AG09309 (cell line): ENCODE measurements at regions not wholly inside any gene's neighbourhood (a gene's known extent, or its start where the extent isn't known, plus 50 kb on each side); places are given as distances from the start of the nearest gene placed in this dataset.

Source experiments
- DNase-seq: peaks from one replicate; pipeline ENCODE4 v3.0.0-alpha.2; 2010; ENCODE audit warnings: low read depth
- H3K4me3 ChIP-seq: 2 replicates; pipeline ENCODE4 v1.5.1; 2011; ENCODE audit warnings: mild to moderate bottlenecking, low read depth, low read length, moderate library complexity; ENCODE audit not compliant: control insufficient read depth
- TF ChIP-seq, protein P1 (sequence below): IDR thresholded peaks from 2 replicates; pipeline ENCODE4 v1.5.1; 2011; ENCODE audit warnings: mild to moderate bottlenecking, low read depth, low read length, inconsistent platforms; ENCODE audit not compliant: insufficient read depth, control insufficient read depth; ENCODE audit errors: missing control alignments

DNA sequence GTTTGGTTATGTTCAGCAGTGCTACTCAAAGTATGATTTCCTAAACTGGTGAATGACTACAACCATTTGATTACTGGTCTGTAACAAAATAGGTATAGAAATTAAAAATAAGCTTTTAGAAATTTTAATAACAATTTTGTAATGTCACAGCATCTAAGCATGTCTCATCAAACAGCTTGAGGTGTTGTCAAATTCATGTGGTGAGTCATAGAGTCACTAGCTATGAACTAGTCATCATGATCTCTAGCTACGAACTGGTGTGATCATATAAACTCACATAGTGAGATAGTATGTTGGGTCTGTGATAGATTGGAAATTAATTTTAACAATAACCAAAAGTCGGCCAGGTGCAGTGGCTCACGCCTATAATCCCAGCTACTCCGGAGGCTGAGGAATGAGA, 213.9 kb upstream of the RBMS3 start:
- H3K4me3 ChIP-seq = no peak overlapping the region
- TF ChIP-seq, protein P1, sequence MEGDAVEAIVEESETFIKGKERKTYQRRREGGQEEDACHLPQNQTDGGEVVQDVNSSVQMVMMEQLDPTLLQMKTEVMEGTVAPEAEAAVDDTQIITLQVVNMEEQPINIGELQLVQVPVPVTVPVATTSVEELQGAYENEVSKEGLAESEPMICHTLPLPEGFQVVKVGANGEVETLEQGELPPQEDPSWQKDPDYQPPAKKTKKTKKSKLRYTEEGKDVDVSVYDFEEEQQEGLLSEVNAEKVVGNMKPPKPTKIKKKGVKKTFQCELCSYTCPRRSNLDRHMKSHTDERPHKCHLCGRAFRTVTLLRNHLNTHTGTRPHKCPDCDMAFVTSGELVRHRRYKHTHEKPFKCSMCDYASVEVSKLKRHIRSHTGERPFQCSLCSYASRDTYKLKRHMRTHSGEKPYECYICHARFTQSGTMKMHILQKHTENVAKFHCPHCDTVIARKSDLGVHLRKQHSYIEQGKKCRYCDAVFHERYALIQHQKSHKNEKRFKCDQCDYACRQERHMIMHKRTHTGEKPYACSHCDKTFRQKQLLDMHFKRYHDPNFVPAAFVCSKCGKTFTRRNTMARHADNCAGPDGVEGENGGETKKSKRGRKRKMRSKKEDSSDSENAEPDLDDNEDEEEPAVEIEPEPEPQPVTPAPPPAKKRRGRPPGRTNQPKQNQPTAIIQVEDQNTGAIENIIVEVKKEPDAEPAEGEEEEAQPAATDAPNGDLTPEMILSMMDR = no peak
- no peak for DNase-seq

DNA sequence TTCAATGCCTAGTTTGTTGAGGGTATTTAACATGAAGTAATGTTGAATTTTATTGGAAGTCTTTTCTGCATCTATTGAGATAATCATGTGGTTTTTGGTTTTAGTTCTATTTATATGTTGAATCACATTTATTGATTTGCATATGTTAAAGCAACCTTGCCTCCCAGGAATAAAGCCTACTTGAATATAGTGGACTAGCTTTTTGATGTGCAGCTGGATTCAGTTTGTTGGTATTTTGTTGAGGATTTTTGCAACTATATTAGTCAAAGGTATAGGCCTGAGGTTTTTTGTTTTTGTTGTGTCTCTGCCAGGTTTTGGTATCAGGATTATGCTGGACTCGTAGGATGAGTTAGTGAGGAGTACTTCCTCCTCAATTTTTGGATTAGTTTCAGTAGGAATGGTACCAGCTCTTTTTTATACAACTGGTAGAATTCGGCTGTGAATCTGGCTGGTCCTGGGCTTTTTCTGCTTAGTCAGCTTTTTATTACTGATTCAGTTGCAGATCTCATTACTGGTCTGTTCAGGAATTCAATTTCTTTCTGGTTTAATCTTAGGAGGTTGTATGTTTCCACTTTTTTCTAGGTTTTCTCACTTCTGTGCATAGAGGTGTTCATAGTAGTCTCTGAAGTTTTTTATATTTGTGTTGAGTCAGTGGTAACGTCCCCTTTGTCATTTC, 209.8 kb upstream of the RBMS3 start:
- no peak for DNase-seq
- TF ChIP-seq, protein P1 = no peak
- no peak overlapping the region for H3K4me3 ChIP-seq

DNA sequence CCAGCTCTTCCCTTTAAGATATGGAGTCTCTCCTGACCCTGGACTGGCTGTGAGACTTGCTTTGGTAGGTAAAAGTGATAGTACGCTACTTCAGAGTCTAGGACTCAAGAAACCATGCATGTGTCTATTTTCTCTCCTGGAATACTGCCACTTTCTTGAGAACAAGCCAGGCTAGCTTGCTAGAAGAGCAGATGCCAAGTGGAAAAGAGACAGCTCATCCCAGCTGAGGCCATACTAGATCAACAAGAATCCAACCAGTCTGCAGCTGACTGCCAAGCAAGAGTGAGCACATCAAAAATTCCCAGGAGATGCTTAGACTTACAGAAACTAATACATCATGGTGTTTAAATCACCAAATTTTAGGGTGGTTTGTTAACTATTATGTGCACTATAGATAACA, 208.3 kb upstream of the RBMS3 start:
- no peak overlapping the region for H3K4me3 ChIP-seq
- TF ChIP-seq, protein P1 = no peak
- no peak for DNase-seq

DNA sequence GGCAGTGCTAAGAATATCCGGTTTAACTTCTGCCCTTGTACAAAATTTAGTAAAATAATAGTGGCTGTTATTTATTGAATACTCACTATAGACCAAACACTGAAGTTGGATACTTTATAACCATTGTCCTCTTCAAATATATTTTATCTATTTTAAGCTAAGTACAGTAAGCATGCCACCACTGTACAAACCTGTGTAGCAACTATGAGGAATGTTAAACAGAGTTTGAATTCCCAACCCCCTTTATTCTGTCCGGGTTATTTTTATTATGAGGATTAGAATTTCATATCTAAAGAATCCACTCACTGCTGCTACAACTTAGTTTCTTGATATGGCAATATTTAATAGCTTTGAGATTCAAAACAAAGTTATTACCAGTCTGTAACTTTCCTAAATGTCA, 203.5 kb upstream of the RBMS3 start:
- TF ChIP-seq, protein P1 = no peak
- no peak for DNase-seq
- H3K4me3 ChIP-seq = no peak overlapping the region

DNA sequence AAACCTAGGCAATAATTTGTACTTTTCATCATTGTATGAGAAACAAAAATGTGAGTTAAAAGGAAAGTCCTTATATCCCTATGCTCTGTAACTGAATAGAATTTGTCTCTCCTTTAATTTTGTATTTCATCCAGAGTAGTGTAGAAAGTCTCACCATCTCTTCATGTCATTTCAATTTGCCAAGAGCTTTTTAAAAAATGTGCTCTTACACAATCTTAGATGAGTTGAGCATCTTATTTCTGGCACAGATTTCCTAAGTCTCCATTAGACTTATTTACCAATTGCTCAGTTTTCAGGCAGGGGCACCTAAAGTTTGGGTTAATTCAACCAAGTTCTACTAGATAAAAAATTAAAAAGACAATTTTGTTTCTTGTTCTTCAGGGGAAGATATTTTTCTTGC, 201.5 kb upstream of the RBMS3 start:
- TF ChIP-seq, protein P1 = no peak
- no peak for DNase-seq
- no peak overlapping the region for H3K4me3 ChIP-seq

DNA sequence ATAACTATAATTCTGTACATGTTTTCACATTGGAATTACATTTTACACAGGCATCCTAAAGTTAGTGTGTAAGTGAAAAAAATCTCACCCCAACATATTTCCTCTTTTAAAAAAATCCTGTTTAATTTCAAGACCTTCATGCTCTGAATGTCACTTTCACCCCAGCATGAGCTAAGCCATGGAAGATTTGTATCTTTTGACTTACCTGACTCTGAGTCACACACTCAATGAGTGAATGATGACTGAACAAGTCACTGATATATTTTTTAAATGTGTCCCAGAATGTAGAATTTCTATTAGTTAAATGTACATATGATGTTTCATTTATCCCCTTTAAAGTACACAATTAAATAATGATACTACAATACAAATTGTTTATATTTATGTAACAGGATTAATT, 199.9 kb upstream of the RBMS3 start:
- TF ChIP-seq, protein P1 = no peak
- DNase-seq = no peak
- H3K4me3 ChIP-seq = no peak overlapping the region
